ENCODE measurements at regions not wholly inside any gene's neighbourhood (a gene's known extent, or its start where the extent isn't known, plus 50 kb on each side); places are given as distances from the start of the nearest gene placed in this dataset.

DNA sequence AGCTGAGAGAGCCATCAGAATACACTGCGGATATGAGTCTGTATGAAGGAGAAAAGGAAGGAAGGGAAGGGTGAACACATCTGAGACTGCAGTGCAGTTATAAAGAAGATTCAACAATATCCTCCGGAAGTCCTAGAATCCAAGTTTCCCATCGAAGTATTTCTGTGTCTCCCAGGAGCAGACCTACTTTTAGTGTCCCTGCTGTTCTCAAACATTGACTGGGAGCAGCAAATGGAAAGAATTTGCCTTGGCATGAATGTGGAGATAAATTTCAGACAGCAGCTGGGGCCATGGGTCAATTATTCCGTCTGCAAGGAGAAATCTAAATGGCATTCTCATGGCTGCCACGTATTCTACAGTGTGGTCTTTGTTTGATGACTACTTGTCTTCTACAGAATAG lies 478.1 kb upstream of the SMC2 start:
- DNase-seq = no peak
- no peak overlapping the region for H3K27ac ChIP-seq (ENCODE audit: low read depth in 1 of 3, low read length in 2 of 3)
- H3K36me3 ChIP-seq (ENCODE audit: control insufficient read depth in 3 of 3, insufficient read depth in 2 of 3, low read depth in 1 of 3, low read length in 3 of 3) = no peaks in the 10 kb centered on the region
- no peaks in the 10 kb centered on the region for H3K4me1 ChIP-seq (ENCODE audit: control insufficient read depth in 3 of 3, insufficient read depth in 2 of 3, low read depth in 1 of 3, low read length in 2 of 3)
- no peaks in the 10 kb centered on the region for H3K27me3 ChIP-seq (ENCODE audit: control insufficient read depth in 3 of 3, insufficient read depth in 3 of 3, low read length in 3 of 3)
- no peak for FAIRE-seq
- H3K9me3 ChIP-seq (ENCODE audit: control insufficient read depth in 2 of 2, insufficient read depth in 1 of 2, low read depth in 1 of 2, low read length in 1 of 2) = peaks cover 0 to 6% of the 10 kb centered on the region in 2 donors
- no peak overlapping the region for H3K4me3 ChIP-seq (ENCODE audit: low read depth in 1 of 3, low read length in 3 of 3)
- WGBS, 3 donors = 62 to 65% (median 63%) methylated on average over 5 of the region's 5 CpGs

DNA sequence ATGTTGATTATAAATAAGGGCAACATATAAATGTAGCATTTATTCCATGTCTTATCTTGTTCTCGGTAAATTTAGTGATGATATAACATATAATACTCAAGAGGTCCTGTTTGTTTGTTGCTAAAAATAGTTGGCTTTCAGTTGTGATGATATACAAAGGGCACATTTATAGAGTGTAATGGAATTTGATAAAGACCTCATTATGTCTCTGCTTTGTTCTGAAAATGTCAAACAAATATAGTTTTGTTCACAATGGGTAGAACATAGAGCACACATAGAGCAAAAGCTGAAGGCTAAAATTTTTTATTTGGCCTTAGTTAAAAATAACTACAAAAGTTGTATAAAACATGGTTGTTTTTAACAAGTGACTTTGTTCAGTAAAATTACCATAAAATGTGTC lies 477.1 kb upstream of the SMC2 start:
- Histone ChIP-seq H3K36me3 (ENCODE audit: control insufficient read depth in 3 of 3, insufficient read depth in 2 of 3, low read depth in 1 of 3, low read length in 3 of 3) (no peaks in the 10 kb centered on the region), H3K4me3 (ENCODE audit: low read depth in 1 of 3, low read length in 3 of 3) (no peak overlapping the region), H3K27ac (ENCODE audit: low read depth in 1 of 3, low read length in 2 of 3) (no peak overlapping the region), H3K9me3 (ENCODE audit: control insufficient read depth in 2 of 2, insufficient read depth in 1 of 2, low read depth in 1 of 2, low read length in 1 of 2) (peaks cover 0 to 6% of the 10 kb centered on the region in 2 donors), H3K4me1 (ENCODE audit: control insufficient read depth in 3 of 3, insufficient read depth in 2 of 3, low read depth in 1 of 3, low read length in 2 of 3) (no peaks in the 10 kb centered on the region), H3K27me3 (ENCODE audit: control insufficient read depth in 3 of 3, insufficient read depth in 3 of 3, low read length in 3 of 3) (no peaks in the 10 kb centered on the region)
- no peak for DNase-seq
- FAIRE-seq = no peak
- WGBS, 3 donors = 63 to 88% (median 84%) methylated on average over 1 of the region's 1 CpG

DNA sequence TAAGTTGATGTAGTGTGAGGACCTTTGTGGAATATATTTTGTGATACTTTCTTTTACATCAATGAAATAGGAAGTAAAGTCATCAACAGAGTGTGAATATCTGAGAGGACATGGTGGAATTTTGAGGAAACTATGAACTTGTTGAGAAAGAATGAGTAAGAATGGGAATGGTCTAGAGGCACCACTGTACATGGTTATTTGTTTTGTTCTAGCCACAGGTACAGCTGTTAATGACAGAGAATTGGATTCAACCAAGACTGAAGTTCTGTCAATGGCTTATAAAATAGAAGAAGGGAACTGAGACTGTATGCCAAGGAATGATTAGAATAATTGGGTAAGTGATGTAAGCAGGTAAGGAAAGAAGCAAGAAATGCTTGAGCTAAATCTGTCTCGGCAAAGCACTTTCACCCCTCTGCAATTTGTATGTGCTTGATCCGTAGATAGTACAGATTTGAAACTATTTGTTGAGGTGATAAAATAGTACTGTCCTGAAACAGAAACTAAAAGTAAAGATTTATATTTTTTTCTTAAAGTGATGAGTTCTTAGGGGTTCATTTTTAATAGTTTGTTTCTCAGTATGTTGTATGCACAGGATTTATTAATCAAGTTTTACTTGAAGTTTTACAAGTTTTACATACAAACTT lies 468.8 kb upstream of the SMC2 start:
- Histone ChIP-seq H3K4me1 (ENCODE audit: control insufficient read depth in 3 of 3, insufficient read depth in 2 of 3, low read depth in 1 of 3, low read length in 2 of 3) (no peaks in the 10 kb centered on the region), H3K27me3 (ENCODE audit: control insufficient read depth in 3 of 3, insufficient read depth in 3 of 3, low read length in 3 of 3) (no peaks in the 10 kb centered on the region), H3K27ac (ENCODE audit: low read depth in 1 of 3, low read length in 2 of 3) (no peak overlapping the region), H3K4me3 (ENCODE audit: low read depth in 1 of 3, low read length in 3 of 3) (no peak overlapping the region), H3K36me3 (ENCODE audit: control insufficient read depth in 3 of 3, insufficient read depth in 2 of 3, low read depth in 1 of 3, low read length in 3 of 3) (no peaks in the 10 kb centered on the region), H3K9me3 (ENCODE audit: control insufficient read depth in 2 of 2, insufficient read depth in 1 of 2, low read depth in 1 of 2, low read length in 1 of 2) (no peaks in the 10 kb centered on the region)
- 58 to 75% (median 67%) methylated on average over 2 of the region's 2 CpGs for WGBS, 3 donors
- FAIRE-seq (no peak), DNase-seq (no peak)

DNA sequence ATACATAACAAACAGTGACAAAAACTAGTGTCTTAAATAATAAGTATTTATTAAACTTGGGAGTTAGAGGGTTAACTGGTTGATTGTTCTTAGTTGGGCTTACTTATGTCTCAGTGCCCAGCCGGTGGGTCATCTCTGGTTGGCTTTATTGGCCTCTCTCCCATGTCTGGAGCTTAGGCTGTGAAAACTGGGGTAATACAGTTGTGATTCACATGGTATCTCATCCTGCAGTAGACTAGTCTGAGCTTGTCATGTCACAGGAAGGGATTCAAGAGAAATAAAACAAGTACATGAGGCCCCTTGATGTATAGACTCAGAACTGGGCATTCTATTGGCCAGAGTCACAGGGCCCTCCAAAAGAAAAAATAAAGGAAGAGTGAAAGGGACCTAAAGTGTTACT lies 466.4 kb upstream of the SMC2 start:
- no peak for DNase-seq
- WGBS, 3 donors = 45 to 68% (median 52%) methylated on average over 1 of the region's 1 CpG

DNA sequence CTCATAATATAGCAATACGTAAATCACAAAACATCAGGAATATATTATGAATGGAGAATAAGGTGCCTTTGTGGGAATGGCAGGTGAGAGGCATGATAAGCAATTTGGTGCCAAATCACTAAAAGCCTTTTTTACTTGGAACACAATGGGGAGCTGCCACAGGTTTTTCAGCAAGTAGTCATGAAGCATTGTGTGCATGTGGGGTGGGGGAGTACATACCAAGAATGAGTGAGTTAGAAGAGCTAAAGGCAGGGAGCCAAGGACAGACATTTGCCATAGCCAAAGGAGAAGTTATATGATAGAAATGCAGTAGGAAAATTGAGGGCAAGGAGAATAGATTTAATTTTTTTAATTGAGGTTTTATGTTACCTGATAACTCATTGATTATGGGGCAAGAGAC lies 445.0 kb upstream of the SMC2 start:
- Histone ChIP-seq H3K4me1 (ENCODE audit: control insufficient read depth in 3 of 3, insufficient read depth in 2 of 3, low read depth in 1 of 3, low read length in 2 of 3) (no peaks in the 10 kb centered on the region), H3K9me3 (ENCODE audit: control insufficient read depth in 2 of 2, insufficient read depth in 1 of 2, low read depth in 1 of 2, low read length in 1 of 2) (no peaks in the 10 kb centered on the region), H3K27me3 (ENCODE audit: control insufficient read depth in 3 of 3, insufficient read depth in 3 of 3, low read length in 3 of 3) (no peaks in the 10 kb centered on the region), H3K36me3 (ENCODE audit: control insufficient read depth in 3 of 3, insufficient read depth in 2 of 3, low read depth in 1 of 3, low read length in 3 of 3) (no peaks in the 10 kb centered on the region), H3K27ac (ENCODE audit: low read depth in 1 of 3, low read length in 2 of 3) (no peak overlapping the region), H3K4me3 (ENCODE audit: low read depth in 1 of 3, low read length in 3 of 3) (no peak overlapping the region)
- 85 to 95% (median 90%) methylated on average over 1 of the region's 1 CpG for WGBS, 3 donors
- DNase-seq (no peak), FAIRE-seq (no peak)

More for the DNA sequence above, 466.4 kb upstream of the SMC2 start:
- no peak overlapping the region for H3K4me3 ChIP-seq (ENCODE audit: low read depth in 1 of 3, low read length in 3 of 3)
- H3K27me3 ChIP-seq (ENCODE audit: control insufficient read depth in 3 of 3, insufficient read depth in 3 of 3, low read length in 3 of 3) = no peaks in the 10 kb centered on the region
- no peaks in the 10 kb centered on the region for H3K36me3 ChIP-seq (ENCODE audit: control insufficient read depth in 3 of 3, insufficient read depth in 2 of 3, low read depth in 1 of 3, low read length in 3 of 3)
- FAIRE-seq = no peak
- no peaks in the 10 kb centered on the region for H3K9me3 ChIP-seq (ENCODE audit: control insufficient read depth in 2 of 2, insufficient read depth in 1 of 2, low read depth in 1 of 2, low read length in 1 of 2)
- no peak overlapping the region for H3K27ac ChIP-seq (ENCODE audit: low read depth in 1 of 3, low read length in 2 of 3)
- H3K4me1 ChIP-seq (ENCODE audit: control insufficient read depth in 3 of 3, insufficient read depth in 2 of 3, low read depth in 1 of 3, low read length in 2 of 3) = no peaks in the 10 kb centered on the region

DNA sequence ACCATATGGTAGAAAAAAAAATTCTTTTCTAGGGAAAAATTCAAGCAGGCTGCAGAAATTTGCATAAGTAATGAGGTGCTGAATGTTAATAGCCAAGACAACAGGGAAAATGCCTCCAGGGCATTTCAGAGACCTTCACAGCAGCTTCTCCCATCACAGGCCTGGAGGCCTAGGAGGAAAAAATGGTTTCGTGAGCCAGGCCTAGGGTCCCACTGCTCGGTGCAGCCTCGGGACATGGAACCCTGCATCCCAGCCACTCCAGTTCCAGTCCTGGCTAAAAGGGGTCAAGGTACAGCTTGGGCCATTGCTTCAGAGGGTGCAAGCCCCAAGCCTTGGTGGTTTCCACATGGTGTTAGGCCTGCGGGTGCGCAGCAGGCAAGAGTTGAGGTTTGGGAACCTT lies 436.0 kb upstream of the SMC2 start:
- Histone ChIP-seq H3K9me3 (ENCODE audit: control insufficient read depth in 2 of 2, insufficient read depth in 1 of 2, low read depth in 1 of 2, low read length in 1 of 2) (peaks cover 0 to 15% of the 10 kb centered on the region in 2 donors), H3K27me3 (ENCODE audit: control insufficient read depth in 3 of 3, insufficient read depth in 3 of 3, low read length in 3 of 3) (no peaks in the 10 kb centered on the region), H3K36me3 (ENCODE audit: control insufficient read depth in 3 of 3, insufficient read depth in 2 of 3, low read depth in 1 of 3, low read length in 3 of 3) (no peaks in the 10 kb centered on the region), H3K4me3 (ENCODE audit: low read depth in 1 of 3, low read length in 3 of 3) (no peak overlapping the region), H3K27ac (ENCODE audit: low read depth in 1 of 3, low read length in 2 of 3) (no peak overlapping the region), H3K4me1 (ENCODE audit: control insufficient read depth in 3 of 3, insufficient read depth in 2 of 3, low read depth in 1 of 3, low read length in 2 of 3) (no peaks in the 10 kb centered on the region)
- FAIRE-seq (no peak), DNase-seq (no peak)
- 88 to 94% (median 92%) methylated on average over 5 of the region's 5 CpGs for WGBS, 3 donors

DNA sequence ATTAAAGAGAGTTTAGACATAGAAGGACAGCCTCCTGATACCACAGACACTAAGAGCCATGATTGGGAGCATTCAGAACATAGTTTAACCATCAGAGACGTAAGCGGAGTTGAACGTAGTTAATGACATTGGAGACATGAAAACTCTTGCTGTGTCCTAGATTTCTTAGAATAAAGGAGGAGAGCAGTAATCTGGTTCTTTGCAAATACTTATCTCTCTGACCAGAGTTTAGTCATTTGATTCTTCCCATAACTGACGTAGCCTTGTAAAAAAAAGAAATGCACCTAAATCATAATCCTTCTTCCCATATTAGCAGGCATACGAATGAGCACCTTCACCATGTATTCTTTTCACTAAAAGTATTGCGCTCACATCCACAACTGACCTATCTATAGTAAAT lies 433.3 kb upstream of the SMC2 start:
- no peaks in the 10 kb centered on the region for H3K36me3 ChIP-seq (ENCODE audit: control insufficient read depth in 3 of 3, insufficient read depth in 2 of 3, low read depth in 1 of 3, low read length in 3 of 3)
- no peaks in the 10 kb centered on the region for H3K4me1 ChIP-seq (ENCODE audit: control insufficient read depth in 3 of 3, insufficient read depth in 2 of 3, low read depth in 1 of 3, low read length in 2 of 3)
- 82 to 89% (median 89%) methylated on average over 6 of the region's 6 CpGs for WGBS, 3 donors
- peaks cover 0 to 15% of the 10 kb centered on the region in 2 donors for H3K9me3 ChIP-seq (ENCODE audit: control insufficient read depth in 2 of 2, insufficient read depth in 1 of 2, low read depth in 1 of 2, low read length in 1 of 2)
- H3K27me3 ChIP-seq (ENCODE audit: control insufficient read depth in 3 of 3, insufficient read depth in 3 of 3, low read length in 3 of 3) = no peaks in the 10 kb centered on the region
- no peak for FAIRE-seq
- H3K27ac ChIP-seq (ENCODE audit: low read depth in 1 of 3, low read length in 2 of 3) = no peak overlapping the region
- no peak overlapping the region for H3K4me3 ChIP-seq (ENCODE audit: low read depth in 1 of 3, low read length in 3 of 3)
- no peak for DNase-seq

DNA sequence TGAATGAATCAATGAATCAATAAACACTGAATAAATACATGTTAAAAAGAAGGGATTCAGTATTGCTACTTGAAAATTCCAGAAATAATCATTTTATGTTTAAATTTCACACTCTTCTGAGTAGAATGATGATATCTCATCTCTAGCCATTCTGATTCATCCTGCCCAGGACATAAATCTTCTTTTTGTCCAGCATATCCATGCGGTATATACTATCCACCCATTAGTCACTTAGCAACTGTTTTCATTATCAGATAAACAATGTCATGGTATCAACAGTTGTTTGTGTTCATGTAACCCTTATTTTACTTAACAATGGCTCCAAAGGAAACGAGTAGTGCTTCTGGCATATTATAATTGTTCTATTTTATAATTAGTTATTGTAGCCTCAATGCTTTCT lies 432.4 kb upstream of the SMC2 start:
- Histone ChIP-seq H3K27me3 (ENCODE audit: control insufficient read depth in 3 of 3, insufficient read depth in 3 of 3, low read length in 3 of 3) (no peaks in the 10 kb centered on the region), H3K9me3 (ENCODE audit: control insufficient read depth in 2 of 2, insufficient read depth in 1 of 2, low read depth in 1 of 2, low read length in 1 of 2) (peaks cover 0 to 15% of the 10 kb centered on the region in 2 donors)
- FAIRE-seq = no peak

DNA sequence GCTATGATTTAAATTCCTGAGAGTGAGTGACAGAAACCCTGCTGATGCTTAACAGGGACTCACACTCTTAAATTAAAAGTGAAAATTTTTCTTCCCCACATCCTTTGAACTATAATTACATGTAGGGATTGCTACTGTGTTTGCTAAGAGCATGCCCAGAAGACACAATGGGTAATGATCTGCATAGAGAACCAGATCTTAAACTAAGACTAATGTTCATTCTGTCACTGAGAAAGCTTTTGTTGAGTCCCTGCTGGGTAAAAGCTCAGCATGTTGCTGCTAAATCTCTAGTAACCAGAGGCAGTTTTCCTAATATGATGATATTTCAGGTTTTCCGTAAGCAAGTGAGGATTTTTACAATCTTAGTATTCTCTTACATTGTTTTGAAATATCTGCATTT lies 424.8 kb upstream of the SMC2 start:
- H3K9me3 ChIP-seq (ENCODE audit: control insufficient read depth in 2 of 2, insufficient read depth in 1 of 2, low read depth in 1 of 2, low read length in 1 of 2) = no peaks in the 10 kb centered on the region
- H3K36me3 ChIP-seq (ENCODE audit: control insufficient read depth in 3 of 3, insufficient read depth in 2 of 3, low read depth in 1 of 3, low read length in 3 of 3) = no peaks in the 10 kb centered on the region
- H3K27me3 ChIP-seq (ENCODE audit: control insufficient read depth in 3 of 3, insufficient read depth in 3 of 3, low read length in 3 of 3) = no peaks in the 10 kb centered on the region
- no peaks in the 10 kb centered on the region for H3K4me1 ChIP-seq (ENCODE audit: control insufficient read depth in 3 of 3, insufficient read depth in 2 of 3, low read depth in 1 of 3, low read length in 2 of 3)
- no peak overlapping the region for H3K27ac ChIP-seq (ENCODE audit: low read depth in 1 of 3, low read length in 2 of 3)
- DNase-seq = no peak
- no peak for FAIRE-seq
- WGBS, 3 donors = 87 to 97% (median 90%) methylated on average over 1 of the region's 1 CpG
- H3K4me3 ChIP-seq (ENCODE audit: low read depth in 1 of 3, low read length in 3 of 3) = no peak overlapping the region

More for the DNA sequence above, 432.4 kb upstream of the SMC2 start:
- no peak overlapping the region for H3K4me3 ChIP-seq (ENCODE audit: low read depth in 1 of 3, low read length in 3 of 3)
- H3K36me3 ChIP-seq (ENCODE audit: control insufficient read depth in 3 of 3, insufficient read depth in 2 of 3, low read depth in 1 of 3, low read length in 3 of 3) = no peaks in the 10 kb centered on the region
- no peak for DNase-seq
- WGBS, 3 donors = 39 to 56% (median 54%) methylated on average over 2 of the region's 2 CpGs
- H3K27ac ChIP-seq (ENCODE audit: low read depth in 1 of 3, low read length in 2 of 3) = no peak overlapping the region
- H3K4me1 ChIP-seq (ENCODE audit: control insufficient read depth in 3 of 3, insufficient read depth in 2 of 3, low read depth in 1 of 3, low read length in 2 of 3) = no peaks in the 10 kb centered on the region
